Fibroblast of the aortic adventitia (primary cell): ENCODE measurements at regions not wholly inside any gene's neighbourhood (a gene's known extent, or its start where the extent isn't known, plus 50 kb on each side); places are given as distances from the start of the nearest gene placed in this dataset.
A peak's percentile ranks its signal among the peaks of the same experiment; 100 is the strongest.

Experiments
- DNase-seq: peaks from one replicate; pipeline ENCODE4 v3.0.0-alpha.2; 2010; ENCODE audit warnings: low read depth
- H3K4me3 ChIP-seq: 2 replicates; pipeline ENCODE4 v1.5.1; 2011; ENCODE audit warnings: low read depth, mild to moderate bottlenecking, control low read depth, low read length, moderate library complexity
- TF ChIP-seq, protein P1 (sequence below): IDR thresholded peaks from 2 replicates; pipeline ENCODE4 v1.5.1; 2011; ENCODE audit warnings: mild to moderate bottlenecking, low read length, control low read depth, inconsistent platforms; ENCODE audit not compliant: insufficient read depth

DNA sequence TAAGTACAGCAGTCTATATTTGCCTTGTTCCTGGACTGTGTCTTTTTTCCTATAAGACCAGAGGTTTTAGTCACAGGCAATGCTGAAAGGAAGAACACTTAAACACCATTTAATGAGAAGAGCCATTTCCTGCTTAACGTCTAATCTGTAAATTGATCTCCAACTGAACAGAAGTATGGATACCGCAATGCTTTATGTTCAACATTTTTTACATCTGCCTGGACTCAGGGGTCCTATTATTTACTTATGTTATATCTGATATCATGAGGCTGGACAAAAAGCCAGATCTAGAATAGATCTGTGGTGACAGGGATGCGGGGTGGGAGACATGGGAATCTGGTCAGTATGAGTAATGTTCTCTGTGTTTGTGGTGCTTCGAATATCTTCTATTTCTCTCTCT, 334.6 kb upstream of the MPDZ start:
- no peak for DNase-seq
- TF ChIP-seq, protein P1, sequence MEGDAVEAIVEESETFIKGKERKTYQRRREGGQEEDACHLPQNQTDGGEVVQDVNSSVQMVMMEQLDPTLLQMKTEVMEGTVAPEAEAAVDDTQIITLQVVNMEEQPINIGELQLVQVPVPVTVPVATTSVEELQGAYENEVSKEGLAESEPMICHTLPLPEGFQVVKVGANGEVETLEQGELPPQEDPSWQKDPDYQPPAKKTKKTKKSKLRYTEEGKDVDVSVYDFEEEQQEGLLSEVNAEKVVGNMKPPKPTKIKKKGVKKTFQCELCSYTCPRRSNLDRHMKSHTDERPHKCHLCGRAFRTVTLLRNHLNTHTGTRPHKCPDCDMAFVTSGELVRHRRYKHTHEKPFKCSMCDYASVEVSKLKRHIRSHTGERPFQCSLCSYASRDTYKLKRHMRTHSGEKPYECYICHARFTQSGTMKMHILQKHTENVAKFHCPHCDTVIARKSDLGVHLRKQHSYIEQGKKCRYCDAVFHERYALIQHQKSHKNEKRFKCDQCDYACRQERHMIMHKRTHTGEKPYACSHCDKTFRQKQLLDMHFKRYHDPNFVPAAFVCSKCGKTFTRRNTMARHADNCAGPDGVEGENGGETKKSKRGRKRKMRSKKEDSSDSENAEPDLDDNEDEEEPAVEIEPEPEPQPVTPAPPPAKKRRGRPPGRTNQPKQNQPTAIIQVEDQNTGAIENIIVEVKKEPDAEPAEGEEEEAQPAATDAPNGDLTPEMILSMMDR, result no peak
- no peak overlapping the region for H3K4me3 ChIP-seq

DNA sequence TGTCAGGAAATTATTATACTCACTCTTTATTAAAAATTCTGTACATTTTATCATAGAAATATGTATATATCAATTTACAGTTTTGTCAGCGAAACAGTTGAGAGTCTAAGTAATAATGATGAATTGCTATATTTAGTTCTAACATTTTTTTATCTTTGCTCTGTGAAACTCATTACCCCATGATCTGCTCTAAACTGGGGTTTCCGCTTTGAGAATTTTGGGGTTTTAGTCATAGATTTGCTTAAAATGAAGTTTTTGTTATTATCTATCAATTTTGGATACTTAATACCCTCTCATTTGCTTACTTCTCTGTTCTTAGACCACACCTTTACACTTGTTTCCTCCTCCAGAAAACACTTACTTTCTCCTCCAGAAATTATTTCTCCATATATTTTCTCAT, 333.8 kb upstream of the MPDZ start:
- no peak for DNase-seq
- H3K4me3 ChIP-seq, result no peak overlapping the region
- TF ChIP-seq, protein P1, result no peak

DNA sequence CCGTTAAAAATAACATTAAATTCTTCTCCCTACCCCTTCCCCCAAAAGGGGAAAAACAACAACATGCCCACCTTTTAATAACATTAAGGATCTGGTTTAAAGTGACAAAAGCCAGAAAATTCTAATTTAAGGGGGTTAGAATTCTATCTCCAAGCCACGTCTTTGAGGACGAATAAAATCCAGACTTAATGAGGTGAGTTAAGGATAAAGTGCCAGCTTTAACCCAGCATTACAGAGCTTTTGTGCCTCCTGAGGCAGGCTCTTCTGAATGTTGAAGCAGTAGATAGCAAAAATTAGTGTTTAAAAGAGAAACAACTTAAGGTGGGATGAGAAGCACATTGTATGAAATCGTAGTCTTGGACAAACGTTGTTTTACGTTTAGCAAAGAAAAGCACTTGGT, 329.0 kb upstream of the MPDZ start:
- TF ChIP-seq, protein P1, result no peak
- no peak overlapping the region for H3K4me3 ChIP-seq
- no peak for DNase-seq

DNA sequence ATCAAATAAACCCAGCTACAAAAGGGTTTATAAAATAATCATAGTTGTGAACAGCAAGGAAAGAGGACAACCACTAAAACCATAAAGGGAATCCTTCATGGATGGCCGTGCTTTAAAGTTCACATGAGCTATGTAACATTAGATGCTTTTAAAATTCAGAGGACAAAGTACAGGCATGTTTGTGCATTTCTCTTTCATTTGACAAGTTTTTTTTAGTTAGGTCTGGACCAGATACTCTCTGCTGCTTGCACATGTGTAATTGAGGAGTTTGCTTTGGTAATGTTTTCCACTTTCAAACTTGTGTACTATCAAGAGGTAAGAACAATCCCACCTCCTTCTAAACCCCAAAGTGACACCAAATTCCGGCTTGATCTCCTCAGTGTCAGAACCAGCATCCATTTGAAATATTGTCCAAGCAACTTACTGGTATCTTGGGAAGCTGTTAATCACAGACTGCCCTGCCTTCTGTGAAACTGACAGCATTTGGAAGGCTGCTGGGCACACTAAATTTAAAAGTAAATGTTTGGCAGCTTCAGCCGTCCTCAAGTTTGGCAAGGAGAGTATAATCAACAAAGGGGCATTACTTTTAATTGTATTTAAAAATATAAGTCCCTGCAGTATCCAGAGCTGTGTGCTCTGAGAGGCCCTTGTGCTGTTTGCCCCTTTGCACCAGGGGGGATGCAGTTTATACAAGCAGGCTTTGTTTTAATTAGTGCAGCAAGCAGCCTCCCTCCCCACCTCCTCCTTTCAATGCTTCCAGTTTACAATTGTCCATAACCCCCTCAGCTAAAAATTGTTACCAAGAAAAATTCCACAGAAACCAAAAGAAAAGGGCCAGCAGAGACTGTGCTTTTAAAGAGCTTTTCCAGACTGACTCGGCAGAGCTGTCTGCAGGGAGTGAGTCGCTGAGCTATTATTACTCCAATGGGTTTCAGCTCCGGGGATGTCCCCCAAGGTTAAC, 328.3 kb upstream of the MPDZ start:
- peak; percentile 48 for DNase-seq
- TF ChIP-seq, protein P1, result no peak

DNA sequence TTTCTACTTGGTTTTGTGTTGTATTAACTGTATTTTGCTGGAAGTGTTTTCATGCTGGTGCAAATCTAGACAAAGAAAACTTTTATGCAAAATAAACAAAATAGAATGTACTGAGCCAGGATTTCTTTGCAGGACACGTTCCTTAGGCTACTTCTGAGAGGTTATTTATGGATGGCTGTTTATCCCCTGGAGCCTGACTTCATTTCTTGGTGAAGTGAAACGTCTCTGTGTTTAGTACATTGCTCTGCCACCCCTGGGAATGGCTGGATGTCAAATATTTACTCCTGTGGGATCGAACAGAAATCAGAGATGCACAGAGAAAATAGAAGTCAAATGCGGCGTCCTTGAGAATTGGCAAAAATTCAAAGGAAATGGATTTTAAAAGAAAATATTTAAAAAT, 327.1 kb upstream of the MPDZ start:
- H3K4me3 ChIP-seq, result no peak overlapping the region
- TF ChIP-seq, protein P1, result no peak
- no peak for DNase-seq

More for the DNA sequence above, 328.3 kb upstream of the MPDZ start:
- no peak overlapping the region for H3K4me3 ChIP-seq

DNA sequence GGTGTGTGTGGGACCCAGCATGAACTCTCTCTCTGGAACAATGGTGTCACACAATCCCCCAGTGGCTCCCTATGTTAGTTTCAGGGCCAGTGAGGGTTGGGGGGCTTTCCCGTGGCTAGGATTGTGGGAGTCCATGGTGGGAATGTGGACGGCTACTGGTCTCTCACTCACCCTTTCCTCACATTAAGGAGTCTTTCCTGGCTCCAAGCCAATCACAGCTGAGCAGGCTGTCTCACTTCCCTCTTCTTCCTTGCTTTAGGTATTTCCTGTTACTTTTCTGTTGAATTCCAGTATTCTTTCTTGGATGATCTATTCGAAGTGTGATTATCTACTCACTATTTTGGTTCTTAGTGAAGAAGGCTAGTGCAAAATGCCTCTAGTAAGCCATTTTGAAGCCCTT, 324.4 kb upstream of the MPDZ start:
- TF ChIP-seq, protein P1, result no peak
- DNase-seq, result no peak
- H3K4me3 ChIP-seq, result no peak overlapping the region

DNA sequence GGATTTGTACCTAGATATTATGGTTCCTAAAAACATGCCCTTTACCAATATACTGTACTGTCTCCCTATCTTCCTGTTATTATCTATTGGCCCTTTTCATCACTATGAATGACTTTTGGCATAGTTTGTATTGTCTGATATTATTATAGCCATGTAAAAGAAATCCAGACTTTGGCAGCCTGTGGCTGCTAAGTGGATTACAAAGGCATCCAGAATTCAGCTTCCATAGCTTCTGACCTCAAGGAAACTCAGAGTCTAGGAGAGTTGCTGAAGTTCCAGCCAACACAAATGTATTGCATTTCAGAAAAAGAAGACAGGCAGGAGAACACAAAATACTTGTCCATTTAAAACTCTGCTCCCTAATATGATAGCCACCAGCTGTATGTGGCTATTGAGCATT, 319.2 kb upstream of the MPDZ start:
- peak; percentile 68 for DNase-seq
- no peak overlapping the region for H3K4me3 ChIP-seq
- TF ChIP-seq, protein P1, result no peak
